A549 (cell line): ENCODE measurements at regions not wholly inside any gene's neighbourhood (a gene's known extent, or its start where the extent isn't known, plus 50 kb on each side); places are given as distances from the start of the nearest gene placed in this dataset.
A peak's percentile ranks its signal among the peaks of the same experiment; 100 is the strongest.

ENCODE experiments used
- ATAC-seq, 2 experiments: fragments of 200-7000 bp in 1 of 2; fragments of >200 bp in 1 of 2; cut with Nextera tagmentation in 1 of 2; cut with Tn5 transposase in 1 of 2; 3 replicates each; pipeline versions ENCODE4 v1.8.0 to v1.9.1; 2018 to 2020; ENCODE audit warnings: mild to moderate bottlenecking in 1 of 2, moderate library complexity in 1 of 2
- CTCF ChIA-PET: fragments of 300-600 bp; sonication (Branson Sonifier 250); formaldehyde crosslinking; extraction: SDS; loops from one replicate; lab custom pipeline; 2021; ENCODE audit warnings: antibody characterized with exemption, inconsistent platforms; lab: Yijun Ruan, JAX
- POLR2A ChIA-PET: fragments of 350-600 bp; formaldehyde crosslinking; extraction: SDS; loops from one replicate; lab custom pipeline; 2021; ENCODE audit warnings: antibody characterized with exemption, inconsistent platforms; lab: Yijun Ruan, JAX
- DNase-seq, 2 experiments: peaks; one replicate each; pipeline versions ENCODE4 v3.0.0 to v3.0.0-alpha.2; 2011 to 2016; ENCODE audit warnings: low read depth in 1 of 2, low spot score in 1 of 2
- FAIRE-seq: peaks from 2 replicates; lab custom pipeline; 2011; peaks lifted over from hg19 to GRCh38; lab: Jason Lieb, UNC
- H3K27ac ChIP-seq, 2 experiments: fragments of >200 bp; sonication (Bioruptor Twin); formaldehyde crosslinking; 3 replicates each; pipeline ENCODE4 v1.5.1; 2016 to 2017
- H3K4me1 ChIP-seq: fragments of >200 bp; sonication (Bioruptor Twin); formaldehyde crosslinking; 3 replicates; pipeline ENCODE4 v1.6.1; 2016
- H3K4me2 ChIP-seq: fragments of >200 bp; sonication (Bioruptor Twin); formaldehyde crosslinking; 3 replicates; pipeline ENCODE4 v1.6.1; 2016
- H3K4me3 ChIP-seq: fragments of >200 bp; sonication (Bioruptor Twin); formaldehyde crosslinking; 3 replicates; pipeline ENCODE4 v1.5.1; 2016
- H3K9me3 ChIP-seq: fragments of >200 bp; sonication (Bioruptor Twin); formaldehyde crosslinking; 3 replicates; pipeline ENCODE4 v1.6.1; 2016
- EHMT2 ChIP-seq: fragments of 200-600 bp; sonication (generic); IDR thresholded peaks from 2 replicates; pipeline ENCODE4 v1.6.1; 2016; ENCODE audit warnings: antibody characterized with exemption, low read depth, mild to moderate bottlenecking, moderate library complexity
- ELK1 ChIP-seq: fragments of 150-350 bp; IDR thresholded peaks from 2 replicates; pipeline ENCODE4 v1.6.1; 2014; ENCODE audit warnings: low read depth, mild to moderate bottlenecking, low read length
- FOSL2 ChIP-seq, 2 experiments: fragments of 450-650 bp in 1 of 2; fragments of >200 bp in 1 of 2; sonication (Bioruptor Twin) in 1 of 2; formaldehyde crosslinking; IDR thresholded peaks; 2 replicates each; pipeline versions ENCODE4 v1.5.0 to v1.6.1; 2016 to 2020; ENCODE audit warnings: mild to moderate bottlenecking in 1 of 2, moderate library complexity in 1 of 2
- GATA3 ChIP-seq: IDR thresholded peaks from 2 replicates; pipeline ENCODE4 v1.6.1; 2012; ENCODE audit warnings: borderline replicate concordance
- HEYL ChIP-seq: fragments of 250-450 bp; sonication (Bioruptor Pico); IDR thresholded peaks from 2 replicates; pipeline ENCODE4 v1.8.0; 2021; ENCODE audit warnings: mild to moderate bottlenecking, moderate library complexity
- HMGXB4 ChIP-seq: fragments of 250-450 bp; sonication (Bioruptor Pico); IDR thresholded peaks from 2 replicates; pipeline ENCODE4 v1.5.0; 2021; ENCODE audit warnings: mild to moderate bottlenecking, moderate library complexity, borderline replicate concordance
- HOXB13 ChIP-seq: fragments of 250-450 bp; sonication (Bioruptor Pico); IDR thresholded peaks from 2 replicates; pipeline ENCODE4 v1.5.0; 2020; ENCODE audit warnings: low read depth, mild to moderate bottlenecking, moderate library complexity
- JUNB ChIP-seq: fragments of >200 bp; sonication (Bioruptor Twin); formaldehyde crosslinking; IDR thresholded peaks from 2 replicates; pipeline ENCODE4 v1.6.1; 2016
- NPAS2 ChIP-seq: fragments of 250-450 bp; sonication (Bioruptor Pico); IDR thresholded peaks from 2 replicates; pipeline ENCODE4 v1.8.0; 2022; ENCODE audit warnings: mild to moderate bottlenecking, moderate library complexity, borderline replicate concordance
- RAD21 ChIP-seq, 2 experiments: fragments of >200 bp in 1 of 2; sonication (Bioruptor Twin) in 1 of 2; formaldehyde crosslinking in 1 of 2; IDR thresholded peaks in 1 of 2; conservative IDR thresholded peaks in 1 of 2; 2 replicates in 1 of 2; 3 replicates in 1 of 2; pipeline ENCODE4 v1.6.1; 2012 to 2018; ENCODE audit warnings: inconsistent platforms in 1 of 2
- RCOR1 ChIP-seq: fragments of 150-350 bp; IDR thresholded peaks from 2 replicates; pipeline ENCODE4 v1.6.1; 2014; ENCODE audit warnings: antibody characterized with exemption, low read length, low read depth
- RFX5 ChIP-seq: fragments of 450-650 bp; IDR thresholded peaks from 2 replicates; pipeline ENCODE4 v1.7.1; 2014; ENCODE audit warnings: antibody characterized with exemption, mild to moderate bottlenecking, moderate library complexity
- RNF2 ChIP-seq: fragments of 200-600 bp; sonication (generic); IDR thresholded peaks from 2 replicates; pipeline ENCODE4 v1.6.1; 2016; ENCODE audit warnings: low read depth, mild to moderate bottlenecking, antibody characterized with exemption, moderate library complexity, borderline replicate concordance
- TFCP2L1 ChIP-seq: fragments of 250-450 bp; sonication (Bioruptor Pico); IDR thresholded peaks from 2 replicates; pipeline ENCODE4 v1.5.0; 2021; ENCODE audit warnings: mild to moderate bottlenecking
- TP53 ChIP-seq: fragments of 250-450 bp; sonication (Bioruptor Pico); IDR thresholded peaks from 2 replicates; pipeline ENCODE4 v1.5.0; 2021; ENCODE audit warnings: mild to moderate bottlenecking, moderate library complexity
- ZFP36 ChIP-seq: fragments of 450-650 bp; IDR thresholded peaks from 2 replicates; pipeline ENCODE4 v1.6.1; 2014; ENCODE audit warnings: borderline replicate concordance; ENCODE audit not compliant: partially characterized antibody
- WGBS: methylation state at CpG from one replicate; pipeline ENCODE4 v1.1.6; 2017; ENCODE audit errors: missing lambda C conversion rate; 5-methylcytosine and 5-hydroxymethylcytosine counted together

- WGBS, result 80% methylated on average over 9 of the region's 9 CpGs
- FAIRE-seq (no peak), ATAC-seq (no peak)
- no peak overlapping the region for H3K4me3 ChIP-seq
- TF ChIP-seq HEYL (CRISPR knock-in tag), result no peak
- TF ChIP-seq RCOR1, result no peak
- TF ChIP-seq HOXB13 (CRISPR knock-in tag), result no peak
- no peak for TF ChIP-seq RFX5
- TF ChIP-seq, all 56 proteins: peak for 0
- H3K27ac ChIP-seq, result peak overlapping the region in 1 of 2 experiments; percentile 2; a peak in 1 of 6 replicates
- no peak overlapping the region for H3K4me2 ChIP-seq
- POLR2A ChIA-PET, result no interaction called here
- no peaks in the 10 kb centered on the region for H3K4me1 ChIP-seq
- peaks cover 22% of the 10 kb centered on the region for H3K9me3 ChIP-seq
- no peak for DNase-seq
- CTCF ChIA-PET, result interaction anchor here (0.6 to 2.0 kb wide), 4 partner anchors 16 to 183 kb away, joined by 3 to 6 read pairs (median 4); no protein-coding TSS in a partner anchor
These were observed 273.8 kb downstream of the MRTFB start for GRCh38 chr16:14344945-14345344.

GRCh38 chr16:14344292-14344691, 273.2 kb downstream of the MRTFB start:
- WGBS, result 77% methylated on average over 5 of the region's 5 CpGs
- DNase-seq, result no peak
- Histone ChIP-seq H3K4me3 (no peak overlapping the region), H3K4me1 (no peaks in the 10 kb centered on the region), H3K27ac (peak overlapping the region in 1 of 2 experiments; percentile 22; a peak in 2 of 6 replicates), H3K9me3 (peaks cover 22% of the 10 kb centered on the region), H3K4me2 (no peak overlapping the region)
- ChIA-PET CTCF (interaction anchor here (0.6 to 2.0 kb wide), 8 partner anchors 9 to 287 kb away, joined by 3 to 6 read pairs (median 3); no protein-coding TSS in a partner anchor), POLR2A (no interaction called here)
- ATAC-seq, result peak; percentile 19 to 44; a peak in 2 of 6 replicates
- FAIRE-seq, result no peak
- TF ChIP-seq NPAS2 (CRISPR knock-in tag) (no peak), EHMT2 (no peak), ZFP36 (peak; percentile 45)

- Histone ChIP-seq H3K4me2 (no peak overlapping the region), H3K9me3 (peaks cover 22% of the 10 kb centered on the region), H3K27ac (no peak overlapping the region), H3K4me3 (no peak overlapping the region), H3K4me1 (0 out of 3 replicates have a peak, but pooled peaks cover 4% of the 10 kb centered on the region)
- TF ChIP-seq TFCP2L1, result no peak
- no peak for TF ChIP-seq RAD21 (conservative IDR thresholded peaks at IDR 0.05 in 1 of 2, IDR thresholded peaks at IDR 0.05 in 1 of 2)
- peak; percentile 13 for TF ChIP-seq ZFP36
- DNase-seq, result no peak
- ATAC-seq, result no peak
- no peak for FAIRE-seq
- CTCF ChIA-PET, result no interaction called here
- POLR2A ChIA-PET, result interaction anchor here (1.3 kb wide), 1 partner anchor 9 kb away, joined by 3 read pairs; no protein-coding TSS in a partner anchor
- WGBS, result 68% methylated on average over 4 of the region's 4 CpGs
These were observed 270.5 kb downstream of the MRTFB start for GRCh38 chr16:14341324-14342225.

GRCh38 chr16:14339694-14340093, 268.6 kb downstream of the MRTFB start:
- POLR2A ChIA-PET, result no interaction called here
- FAIRE-seq, result no peak

More at GRCh38 chr16:14339694-14340093, 268.6 kb downstream of the MRTFB start:
- no peak for DNase-seq
- 86% methylated on average over 2 of the region's 2 CpGs for WGBS
- peaks cover 22% of the 10 kb centered on the region for H3K9me3 ChIP-seq
- ATAC-seq, result no peak
- H3K4me2 ChIP-seq, result no peak overlapping the region
- no peak for TF ChIP-seq JUNB
- TF ChIP-seq ELK1, result no peak
- no peak for TF ChIP-seq HMGXB4 (CRISPR knock-in tag)
- no peak for TF ChIP-seq RNF2
- TF ChIP-seq GATA3, result no peak
- TF ChIP-seq TP53 (CRISPR knock-in tag), result no peak
- no peak for TF ChIP-seq FOSL2 (IDR thresholded peaks at IDR 0.05)
- TF ChIP-seq FOSL2 (CRISPR knock-in tag; IDR thresholded peaks at IDR 0.05), result no peak
- H3K4me1 ChIP-seq, result 0 out of 3 replicates have a peak, but pooled peaks cover 4% of the 10 kb centered on the region
- no peak overlapping the region for H3K27ac ChIP-seq
- no peak overlapping the region for H3K4me3 ChIP-seq
- CTCF ChIA-PET, result interaction anchor here (0.7 kb wide), 1 partner anchor 26 kb away, joined by 3 read pairs; no protein-coding TSS in a partner anchor
